Small intestine (tissue), 7 donors: ENCODE measurements at regions not wholly inside any gene's neighbourhood (a gene's known extent, or its start where the extent isn't known, plus 50 kb on each side); places are given as distances from the start of the nearest gene placed in this dataset.

Experiments
- DNase-seq, 2 donors: peaks; one replicate each; pipeline versions ENCODE4 v3.0.0 to v3.0.0-alpha.2; 2013
- FAIRE-seq: peaks from 2 replicates; lab custom pipeline; 2012; peaks lifted over from hg19 to GRCh38; lab: Jason Lieb, UNC
- H3K27ac ChIP-seq, 3 donors: one replicate each; pipeline ENCODE4 v1.5.1; 2013; ENCODE audit warnings: low read length in 2 of 3, mild to moderate bottlenecking in 2 of 3, control low read depth in 1 of 3, inconsistent platforms in 1 of 3, low read depth in 1 of 3, moderate library complexity in 1 of 3
- H3K27me3 ChIP-seq, 3 donors: one replicate each; pipeline ENCODE4 v1.6.1; 2013; ENCODE audit warnings: low read length in 3 of 3, inconsistent platforms in 1 of 3; ENCODE audit not compliant: control insufficient read depth in 3 of 3, insufficient read depth in 3 of 3
- H3K36me3 ChIP-seq, 3 donors: one replicate each; pipeline ENCODE4 v1.6.1; 2013; ENCODE audit warnings: low read length in 3 of 3, inconsistent platforms in 1 of 3, low read depth in 1 of 3, mild to moderate bottlenecking in 1 of 3, moderate library complexity in 1 of 3; ENCODE audit not compliant: control insufficient read depth in 3 of 3, insufficient read depth in 2 of 3
- H3K4me1 ChIP-seq, 3 donors: one replicate each; pipeline ENCODE4 v1.6.1; 2013; ENCODE audit warnings: low read length in 2 of 3, inconsistent platforms in 1 of 3, low read depth in 1 of 3, mild to moderate bottlenecking in 1 of 3, moderate library complexity in 1 of 3; ENCODE audit not compliant: control insufficient read depth in 3 of 3, insufficient read depth in 2 of 3
- H3K4me3 ChIP-seq, 3 donors: one replicate each; pipeline ENCODE4 v1.5.1; 2013; ENCODE audit warnings: low read length in 3 of 3, control low read depth in 1 of 3, inconsistent platforms in 1 of 3, low read depth in 1 of 3, mild to moderate bottlenecking in 1 of 3, moderate library complexity in 1 of 3
- H3K9me3 ChIP-seq, 2 donors: one replicate each; pipeline ENCODE4 v1.6.1; 2013; ENCODE audit warnings: low read depth in 1 of 2, low read length in 1 of 2; ENCODE audit not compliant: control insufficient read depth in 2 of 2, insufficient read depth in 1 of 2
- WGBS, 3 donors: extraction: QIAGEN DNeasy Blood & Tissue Kit; methylation state at CpG; one replicate each; pipeline ENCODE4 v1.1.7; 2013; 5-methylcytosine and 5-hydroxymethylcytosine counted together
- donor health status: healthy with polysubstance abuse.
- donor health status: control.
- donor health status: control.
- donor health status: Bipolar disorder and iron deficiency.
- donor health status: healthy.

- 73 to 86% (median 81%) methylated on average over 9 of the region's 9 CpGs for WGBS, 3 donors
- Histone ChIP-seq H3K27me3 (peaks cover 0 to 6% (median 0%) of the 10 kb centered on the region in 3 donors), H3K27ac (no peak overlapping the region), H3K9me3 (no peaks in the 10 kb centered on the region), H3K4me3 (no peak overlapping the region), H3K4me1 (no peaks in the 10 kb centered on the region), H3K36me3 (no peaks in the 10 kb centered on the region)
- peak in 1 of 2 donors; percentile 62 for DNase-seq
- FAIRE-seq, result no peak
Observed at GRCh38 chr20:61191096-61191495, 61.0 kb upstream of the CDH4 start.

- H3K4me3 ChIP-seq, result no peak overlapping the region
- WGBS, 3 donors, result 66 to 68% (median 67%) methylated on average over 10 of the region's 10 CpGs
- no peak for FAIRE-seq
- no peak overlapping the region for H3K27ac ChIP-seq
- DNase-seq, result peak in 1 of 2 donors; percentile 39
- H3K36me3 ChIP-seq, result no peaks in the 10 kb centered on the region
- H3K27me3 ChIP-seq, result peaks cover 0 to 6% (median 0%) of the 10 kb centered on the region in 3 donors
- H3K4me1 ChIP-seq, result no peaks in the 10 kb centered on the region
- no peaks in the 10 kb centered on the region for H3K9me3 ChIP-seq
Observed at GRCh38 chr20:61192337-61192950, 59.6 kb upstream of the CDH4 start.

- Histone ChIP-seq H3K27ac (no peak overlapping the region), H3K9me3 (no peaks in the 10 kb centered on the region), H3K4me3 (no peak overlapping the region), H3K36me3 (no peaks in the 10 kb centered on the region), H3K27me3 (peaks cover 0 to 6% (median 0%) of the 10 kb centered on the region in 3 donors), H3K4me1 (no peaks in the 10 kb centered on the region)
- FAIRE-seq, result no peak
- DNase-seq, result no peak
- 81 to 88% (median 82%) methylated on average over 14 to 15 of the region's 15 CpGs for WGBS, 3 donors
Observed at GRCh38 chr20:61193164-61193563, 58.9 kb upstream of the CDH4 start.
